Right lobe of liver (tissue), 6 donors: ENCODE measurements at regions not wholly inside any gene's neighbourhood (a gene's known extent, or its start where the extent isn't known, plus 50 kb on each side); places are given as distances from the start of the nearest gene placed in this dataset.

Experiments used
- ATAC-seq, 4 donors: fragments of 200-7000 bp; cut with Tn5 transposase; one replicate each; pipeline ENCODE4 v1.9.1; 2020; ENCODE audit warnings: mild to moderate bottlenecking in 4 of 4, moderate library complexity in 4 of 4
- DNase-seq, 3 donors: peaks; one replicate each; pipeline ENCODE4 v3.0.0-alpha.2; 2020
- H3K27ac ChIP-seq, 3 donors: fragments of 200-600 bp; one replicate each; pipeline ENCODE4 v1.8.0; 2022
- H3K27me3 ChIP-seq, 2 donors: fragments of 200-600 bp; one replicate each; pipeline ENCODE4 v1.8.0; 2022
- H3K36me3 ChIP-seq, 4 donors: fragments of 200-600 bp; sonication (generic) in 1 of 4; one replicate each; pipeline versions ENCODE4 v1.5.1 to v1.8.0; 2017 to 2022; ENCODE audit warnings: control low read depth in 1 of 4
- H3K4me1 ChIP-seq, 4 donors: fragments of 200-600 bp; sonication (generic) in 1 of 4; one replicate each; pipeline versions ENCODE4 v1.5.1 to v1.8.0; 2017 to 2022; ENCODE audit warnings: control low read depth in 1 of 4
- H3K4me3 ChIP-seq, 3 donors: fragments of 200-600 bp; one replicate each; pipeline ENCODE4 v1.8.0; 2022
- H3K9me3 ChIP-seq, 4 donors: fragments of 200-600 bp; sonication (generic) in 1 of 4; one replicate each; pipeline versions ENCODE4 v1.5.1 to v1.8.0; 2017 to 2022; ENCODE audit warnings: control low read depth in 1 of 4
- CTCF ChIP-seq, 4 donors: fragments of 200-600 bp in 3 of 4; fragments of 450-650 bp in 1 of 4; IDR thresholded peaks; one replicate each; pipeline versions ENCODE4 v1.5.1 to v1.8.0; 2016 to 2022; ENCODE audit warnings: antibody characterized with exemption in 4 of 4, mild to moderate bottlenecking in 2 of 4
- POLR2A ChIP-seq: fragments of 450-650 bp; IDR thresholded peaks from one replicate; pipeline ENCODE4 v1.6.1; 2017; ENCODE audit warnings: antibody characterized with exemption, mild to moderate bottlenecking
- WGBS: methylation state at CpG from one replicate; pipeline ENCODE4 v1.1.6; 2018; ENCODE audit warnings: low coverage, low lambda C conversion rate; ENCODE audit not compliant: insufficient coverage; ENCODE audit errors: missing lambda C conversion rate; 5-methylcytosine and 5-hydroxymethylcytosine counted together
- intact Hi-C, 2 donors: fragments of 100-400 bp; cut with DNase I; formaldehyde crosslinking; loops; one replicate each; pipeline versions ENCODE4 v1.11.2 to v1.14.1; 2022
- donor health status: DM: no; HTN: yes; CAD: no.
- donor health status: DM: no; HTN: no; CAD: no.
- donor health status: DM: no; HTN: no; CAD: no.
- donor health status: DM: no; HTN: yes; CAD: no.
- donor health status: DM: no; HTN: yes; CAD: no.

- H3K27me3 ChIP-seq, result no peaks in the 10 kb centered on the region
- no peak overlapping the region for H3K4me3 ChIP-seq
- H3K4me1 ChIP-seq, result no peaks in the 10 kb centered on the region
- DNase-seq (no peak), ATAC-seq (peak in 1 of 4 donors; percentile 12)
- H3K36me3 ChIP-seq, result no peaks in the 10 kb centered on the region
- 50% methylated on average over 13 of the region's 17 CpGs for WGBS
- H3K27ac ChIP-seq, result peak overlapping the region in 1 of 3 donors; percentile 5
- no peaks in the 10 kb centered on the region for H3K9me3 ChIP-seq
- intact Hi-C loops, result no loop called here
- no peak for TF ChIP-seq CTCF (IDR thresholded peaks at IDR 0.05)
Measured at GRCh38 chr18:61606068-61606660, 272.9 kb downstream of the CDH20 start.

- DNase-seq (no peak), ATAC-seq (no peak)
- H3K36me3 ChIP-seq, result no peaks in the 10 kb centered on the region
- WGBS, result 60% methylated on average over 3 of the region's 3 CpGs
- intact Hi-C loops, result no loop called here
- TF ChIP-seq POLR2A, result no peak
- no peak for TF ChIP-seq CTCF (IDR thresholded peaks at IDR 0.05)
- no peaks in the 10 kb centered on the region for H3K27me3 ChIP-seq
- no peaks in the 10 kb centered on the region for H3K4me1 ChIP-seq
- H3K27ac ChIP-seq, result no peak overlapping the region
- no peak overlapping the region for H3K4me3 ChIP-seq
- no peaks in the 10 kb centered on the region for H3K9me3 ChIP-seq
Measured at GRCh38 chr18:61605376-61606067, 272.3 kb downstream of the CDH20 start.
